ENCODE measurements at regions not wholly inside any gene's neighbourhood (a gene's known extent, or its start where the extent isn't known, plus 50 kb on each side); places are given as distances from the start of the nearest gene placed in this dataset.

- H2AFZ ChIP-seq (ENCODE audit: low read depth, low read length, severe bottlenecking) = no peak overlapping the region
- H3K27ac ChIP-seq (ENCODE audit: low read depth, low read length) = no peak overlapping the region
- H3K36me3 ChIP-seq (ENCODE audit: low read length) = peaks cover 10% of the 10 kb centered on the region; the same call in 1 of the 2 replicates
- no peak overlapping the region for H3K9ac ChIP-seq (ENCODE audit: low read length)
- TF ChIP-seq CTCF (IDR thresholded peaks at IDR 0.05; ENCODE audit: insufficient read depth, low read length, poor library complexity, severe bottlenecking) = no peak
- no peaks in the 10 kb centered on the region for H4K20me1 ChIP-seq (ENCODE audit: low read depth, low read length)
- H3K27me3 ChIP-seq (ENCODE audit: low read length) = no peaks in the 10 kb centered on the region
- H3K9me2 ChIP-seq (replicated peaks; ENCODE audit: insufficient read depth, low read length) = no peaks in the 10 kb centered on the region
- no peaks in the 10 kb centered on the region for H3K79me2 ChIP-seq (ENCODE audit: insufficient read depth, low read length)
- no peaks in the 10 kb centered on the region for H3F3A ChIP-seq (ENCODE audit: insufficient read depth)
- H3K4me2 ChIP-seq (ENCODE audit: low read depth, low read length, poor library complexity, severe bottlenecking) = no peak overlapping the region
- no peaks in the 10 kb centered on the region for H3K9me3 ChIP-seq (ENCODE audit: insufficient read depth, low read length)
- H3K4me3 ChIP-seq (ENCODE audit: insufficient read depth, low read length, poor library complexity, severe bottlenecking) = no peak overlapping the region
These were observed 49.8 kb upstream of the IKBKE start for GRCh38 chr1:206420471-206420870.

All from SU-DHL-6 (cell line).